CD4-positive, CD25-positive, alpha-beta regulatory T cell (primary cell): ENCODE measurements at regions not wholly inside any gene's neighbourhood (a gene's known extent, or its start where the extent isn't known, plus 50 kb on each side); places are given as distances from the start of the nearest gene placed in this dataset.

ENCODE experiments used
- ATAC-seq, 2 donors: fragments of 150-1000 bp; cut with Tn5 transposase; one replicate each; pipeline ENCODE4 v1.10.0; 2021; ENCODE audit warnings: low read depth in 2 of 2, moderate number of reproducible peaks in 2 of 2, moderate library complexity in 1 of 2
- DNase-seq, 3 donors: peaks; one replicate each; pipeline versions ENCODE4 v3.0.0 to v3.0.0-alpha.2; 2012 to 2022; ENCODE audit warnings: mixed read lengths in 1 of 3
- H3K27ac ChIP-seq: one replicate; pipeline ENCODE4 v1.7.0; 2013; ENCODE audit warnings: mild to moderate bottlenecking, low read length; ENCODE audit not compliant: insufficient read depth, poor library complexity, severe bottlenecking
- H3K27me3 ChIP-seq: one replicate; pipeline ENCODE4 v1.7.0; 2013; ENCODE audit warnings: low read length; ENCODE audit not compliant: control insufficient read depth, insufficient read depth
- H3K36me3 ChIP-seq: one replicate; pipeline ENCODE4 v1.7.0; 2013; ENCODE audit warnings: mild to moderate bottlenecking, low read length, moderate library complexity; ENCODE audit not compliant: control insufficient read depth, insufficient read depth
- H3K4me1 ChIP-seq: 2 replicates; pipeline ENCODE4 v1.7.0; 2013; ENCODE audit warnings: mild to moderate bottlenecking, low read length; ENCODE audit not compliant: insufficient read depth, control insufficient read depth, poor library complexity, severe bottlenecking
- H3K4me3 ChIP-seq: one replicate; pipeline ENCODE4 v1.7.0; 2013; ENCODE audit warnings: low read depth, mild to moderate bottlenecking, low read length, moderate library complexity
- H3K9me3 ChIP-seq, 2 experiments: 1 replicate in 1 of 2; 2 replicates in 1 of 2; pipeline ENCODE4 v1.7.0; 2013; ENCODE audit warnings: low read length in 2 of 2, mild to moderate bottlenecking in 1 of 2, moderate library complexity in 1 of 2; ENCODE audit not compliant: control insufficient read depth in 2 of 2
- H3K27ac Mint-ChIP-seq, 3 donors: one replicate each; pipeline ENCODE4 v1.8.0; 2020 to 2022; ENCODE audit warnings: mild to moderate bottlenecking in 3 of 3, mixed read lengths in 3 of 3, moderate library complexity in 2 of 3
- H3K27me3 Mint-ChIP-seq: one replicate; pipeline ENCODE4 v1.8.0; 2022; ENCODE audit warnings: mild to moderate bottlenecking, mixed read lengths
- H3K36me3 Mint-ChIP-seq: one replicate; pipeline ENCODE4 v1.8.0; 2020; ENCODE audit warnings: mixed read lengths
- H3K4me1 Mint-ChIP-seq, 4 donors: one replicate each; pipeline ENCODE4 v1.8.0; 2020 to 2022; ENCODE audit warnings: mixed read lengths in 4 of 4, mild to moderate bottlenecking in 1 of 4
- H3K4me3 Mint-ChIP-seq, 4 donors: one replicate each; pipeline ENCODE4 v1.8.0; 2020 to 2022; ENCODE audit warnings: mild to moderate bottlenecking in 4 of 4, mixed read lengths in 4 of 4, moderate library complexity in 3 of 4
- H3K9me3 Mint-ChIP-seq, 7 donors: one replicate each; pipeline ENCODE4 v1.8.0; 2020 to 2022; ENCODE audit warnings: mixed read lengths in 7 of 7, mild to moderate bottlenecking in 3 of 7, moderate library complexity in 2 of 7

DNA sequence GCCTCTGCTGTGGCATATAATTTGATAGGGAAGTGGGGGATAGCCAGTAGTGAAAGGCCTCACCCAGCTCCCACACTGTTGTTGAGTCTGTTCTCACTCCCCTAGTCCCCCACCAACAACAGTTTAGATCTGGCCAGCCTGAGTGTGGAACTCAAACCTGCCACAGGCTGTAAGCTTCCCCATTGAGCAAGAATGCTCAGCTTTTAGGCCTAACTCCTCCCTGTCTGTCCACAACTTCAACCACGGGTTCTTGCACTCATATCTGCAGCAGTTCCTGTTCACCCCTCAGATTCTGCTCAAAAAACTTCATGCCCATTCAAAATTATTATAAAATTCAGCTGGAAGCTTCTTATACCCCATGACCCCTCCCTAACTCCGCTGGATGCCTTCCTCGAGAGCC lies 975.1 kb downstream of the NSUN3 start:
- Mint-ChIP-seq H3K27me3 (no peaks in the 10 kb centered on the region), H3K27ac (no peak overlapping the region), H3K36me3 (no peaks in the 10 kb centered on the region), H3K9me3 (peaks cover 3 to 12% (median 8%) of the 10 kb centered on the region in 7 donors), H3K4me1 (no peaks in the 10 kb centered on the region), H3K4me3 (no peak overlapping the region)
- DNase-seq (no peak), ATAC-seq (no peak)
- no peaks in the 10 kb centered on the region for H3K27me3 ChIP-seq
- H3K4me1 ChIP-seq: no peaks in the 10 kb centered on the region
- no peak overlapping the region for H3K4me3 ChIP-seq
- H3K9me3 ChIP-seq: peaks cover 0 to 11% of the 10 kb centered on the region in 2 experiments
- H3K36me3 ChIP-seq: no peaks in the 10 kb centered on the region
- no peak overlapping the region for H3K27ac ChIP-seq

DNA sequence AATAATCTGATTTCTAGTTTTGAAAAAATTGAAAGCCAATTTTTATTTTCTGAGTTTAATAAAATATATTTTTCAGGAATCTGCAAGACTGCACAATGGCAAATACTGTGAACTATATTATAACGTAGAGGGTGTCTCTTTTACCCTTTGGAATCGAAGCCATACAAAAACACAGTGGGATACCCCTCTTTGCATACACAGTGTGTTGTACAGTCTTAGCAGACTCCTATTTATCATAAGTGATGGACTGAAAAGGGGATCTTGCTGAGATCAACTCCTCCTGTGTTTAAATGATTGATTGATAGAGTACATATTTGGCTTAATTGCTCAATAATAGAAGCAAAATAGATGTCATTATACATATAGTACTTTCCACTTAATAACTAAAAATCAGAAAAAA lies 981.2 kb downstream of the NSUN3 start:
- H3K36me3 ChIP-seq: no peaks in the 10 kb centered on the region
- no peak overlapping the region for H3K27ac Mint-ChIP-seq
- ATAC-seq: no peak

DNA sequence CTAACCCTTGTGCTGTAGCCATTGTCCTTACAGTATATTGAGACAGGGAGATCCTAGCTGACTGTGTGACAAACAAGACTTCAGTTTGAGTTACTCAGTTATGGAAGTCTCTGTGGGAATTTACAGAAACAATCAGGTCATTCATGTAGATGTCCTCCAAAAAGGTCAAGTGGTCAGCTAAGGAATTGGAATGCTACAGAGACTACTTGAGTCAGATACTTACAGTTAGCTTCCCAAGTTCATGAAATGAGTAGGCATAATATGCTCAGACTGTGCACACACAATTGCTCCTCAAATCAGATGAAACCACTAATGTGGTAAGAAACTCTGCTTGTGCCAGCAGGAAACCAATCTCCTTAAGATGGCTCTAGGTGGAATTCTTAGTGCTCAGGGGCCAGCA lies 985.7 kb downstream of the NSUN3 start:
- Mint-ChIP-seq H3K9me3 (peaks cover 0 to 16% (median 8%) of the 10 kb centered on the region in 7 donors), H3K4me3 (no peak overlapping the region), H3K27me3 (no peaks in the 10 kb centered on the region), H3K27ac (no peak overlapping the region), H3K4me1 (no peaks in the 10 kb centered on the region), H3K36me3 (no peaks in the 10 kb centered on the region)
- no peaks in the 10 kb centered on the region for H3K4me1 ChIP-seq
- no peaks in the 10 kb centered on the region for H3K27me3 ChIP-seq
- H3K27ac ChIP-seq: no peak overlapping the region
- no peaks in the 10 kb centered on the region for H3K36me3 ChIP-seq
- ATAC-seq (no peak), DNase-seq (no peak)
- no peak overlapping the region for H3K4me3 ChIP-seq
- no peaks in the 10 kb centered on the region for H3K9me3 ChIP-seq

More for the DNA sequence above, 981.2 kb downstream of the NSUN3 start:
- no peaks in the 10 kb centered on the region for H3K9me3 ChIP-seq
- no peaks in the 10 kb centered on the region for H3K27me3 Mint-ChIP-seq
- H3K36me3 Mint-ChIP-seq: no peaks in the 10 kb centered on the region
- H3K27ac ChIP-seq: no peak overlapping the region
- H3K4me1 ChIP-seq: no peaks in the 10 kb centered on the region
- no peaks in the 10 kb centered on the region for H3K4me1 Mint-ChIP-seq
- no peaks in the 10 kb centered on the region for H3K27me3 ChIP-seq
- no peak for DNase-seq
- no peak overlapping the region for H3K4me3 Mint-ChIP-seq
- H3K9me3 Mint-ChIP-seq: peaks cover 0 to 4% (median 2%) of the 10 kb centered on the region in 7 donors
- H3K4me3 ChIP-seq: no peak overlapping the region

DNA sequence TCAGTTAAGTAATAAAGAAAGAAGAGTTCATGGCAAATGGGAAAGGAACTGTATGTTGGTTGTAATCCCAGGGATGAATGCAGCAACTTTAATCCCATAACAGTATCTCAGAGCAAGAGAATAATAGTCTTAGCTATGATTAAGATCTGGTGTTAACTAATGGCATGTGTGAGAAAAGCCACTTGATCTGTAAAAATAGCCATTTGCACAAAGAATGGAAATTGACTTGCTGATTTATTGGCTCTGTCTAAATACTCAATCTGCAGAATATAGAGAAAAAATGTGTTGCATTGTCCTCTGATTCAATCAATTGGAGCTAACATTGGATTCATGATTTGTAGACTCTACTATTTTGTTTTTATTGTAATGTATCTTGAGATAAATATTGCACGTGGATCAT lies 987.0 kb downstream of the NSUN3 start:
- Histone ChIP-seq H3K27ac (no peak overlapping the region), H3K36me3 (no peaks in the 10 kb centered on the region), H3K9me3 (no peaks in the 10 kb centered on the region), H3K4me3 (no peak overlapping the region), H3K4me1 (no peaks in the 10 kb centered on the region), H3K27me3 (no peaks in the 10 kb centered on the region)
- Mint-ChIP-seq H3K4me3 (no peak overlapping the region), H3K36me3 (no peaks in the 10 kb centered on the region), H3K4me1 (no peaks in the 10 kb centered on the region), H3K27me3 (no peaks in the 10 kb centered on the region), H3K9me3 (peaks cover 0 to 17% (median 8%) of the 10 kb centered on the region in 7 donors), H3K27ac (no peak overlapping the region)
- no peak for ATAC-seq
- no peak for DNase-seq

DNA sequence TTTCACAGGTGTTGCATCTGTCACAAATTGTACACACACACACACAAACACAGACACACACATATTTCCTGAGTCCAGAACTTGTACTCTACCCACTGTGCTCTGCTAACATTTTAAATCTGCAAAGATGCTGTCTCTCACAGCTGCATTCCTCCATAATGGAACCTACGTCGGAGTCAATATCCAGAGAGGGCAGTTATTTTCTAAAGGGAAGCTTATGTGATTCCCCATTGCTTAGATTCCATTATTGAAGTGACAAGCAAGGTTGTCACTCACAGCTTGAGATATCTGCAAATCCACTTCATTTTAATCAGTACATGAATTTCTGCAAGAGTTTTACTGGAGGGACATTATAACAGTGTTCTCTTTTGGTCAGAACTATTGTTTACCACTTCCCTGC lies 992.4 kb downstream of the NSUN3 start:
- no peaks in the 10 kb centered on the region for H3K27me3 ChIP-seq
- no peaks in the 10 kb centered on the region for H3K36me3 ChIP-seq

DNA sequence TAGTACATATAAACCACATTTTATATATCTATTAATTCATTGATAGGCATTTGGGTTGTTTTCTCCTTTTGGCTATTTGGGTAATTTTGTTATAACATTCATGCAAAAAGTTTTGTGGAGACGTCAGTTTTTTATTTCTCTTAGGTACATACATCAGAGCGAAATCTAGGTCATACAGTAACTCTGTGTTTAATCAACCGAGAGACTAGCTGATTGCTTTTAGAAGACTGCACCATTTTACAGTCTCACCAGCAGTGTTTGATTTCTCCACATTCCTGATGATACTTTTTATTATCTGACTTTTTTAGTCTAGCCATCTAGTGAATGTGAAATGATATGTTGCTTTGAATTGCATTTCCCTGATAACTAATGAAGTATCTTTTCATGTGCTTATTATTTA lies 1019.3 kb downstream of the NSUN3 start:
- Mint-ChIP-seq H3K27me3 (no peaks in the 10 kb centered on the region), H3K27ac (no peak overlapping the region), H3K9me3 (peaks cover 0 to 14% (median 6%) of the 10 kb centered on the region in 7 donors), H3K4me1 (no peaks in the 10 kb centered on the region), H3K4me3 (no peak overlapping the region), H3K36me3 (no peaks in the 10 kb centered on the region)
- ATAC-seq: no peak
- Histone ChIP-seq H3K4me3 (no peak overlapping the region), H3K36me3 (no peaks in the 10 kb centered on the region), H3K27ac (no peak overlapping the region), H3K9me3 (no peaks in the 10 kb centered on the region), H3K4me1 (no peaks in the 10 kb centered on the region), H3K27me3 (no peaks in the 10 kb centered on the region)
- no peak for DNase-seq

More for the DNA sequence above, 992.4 kb downstream of the NSUN3 start:
- no peaks in the 10 kb centered on the region for H3K4me1 Mint-ChIP-seq
- H3K9me3 Mint-ChIP-seq: peaks cover 0 to 11% (median 4%) of the 10 kb centered on the region in 7 donors
- H3K27ac ChIP-seq: no peak overlapping the region
- H3K9me3 ChIP-seq: peaks cover 0 to 2% of the 10 kb centered on the region in 2 experiments
- H3K27ac Mint-ChIP-seq: no peak overlapping the region
- no peaks in the 10 kb centered on the region for H3K36me3 Mint-ChIP-seq
- no peak overlapping the region for H3K4me3 ChIP-seq
- H3K4me1 ChIP-seq: no peaks in the 10 kb centered on the region
- DNase-seq (no peak), ATAC-seq (no peak)
- no peak overlapping the region for H3K4me3 Mint-ChIP-seq
- no peaks in the 10 kb centered on the region for H3K27me3 Mint-ChIP-seq

DNA sequence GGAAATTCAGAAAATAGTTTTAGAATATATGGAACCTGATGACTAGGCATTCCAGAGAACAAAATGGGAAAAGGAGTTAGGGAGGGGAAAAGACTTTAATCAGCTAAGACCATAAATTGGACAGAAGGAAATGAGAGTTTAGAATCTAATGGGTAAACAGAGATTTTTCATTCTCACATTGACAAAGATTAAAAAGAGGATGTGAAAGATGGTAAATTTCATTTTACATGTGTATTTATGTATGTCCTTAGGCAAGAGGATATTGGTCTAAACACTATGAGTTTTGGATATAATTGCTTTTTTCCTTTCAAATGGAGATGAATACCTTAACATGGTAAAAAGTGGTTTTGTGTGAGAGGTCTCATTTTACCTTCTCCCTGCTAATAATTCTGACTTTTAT lies 1021.9 kb downstream of the NSUN3 start:
- Mint-ChIP-seq H3K4me1 (no peaks in the 10 kb centered on the region), H3K4me3 (no peak overlapping the region), H3K27ac (no peak overlapping the region), H3K36me3 (no peaks in the 10 kb centered on the region), H3K9me3 (peaks cover 0 to 23% (median 6%) of the 10 kb centered on the region in 7 donors), H3K27me3 (no peaks in the 10 kb centered on the region)
- H3K4me3 ChIP-seq: no peak overlapping the region
- DNase-seq (no peak), ATAC-seq (no peak)
- H3K9me3 ChIP-seq: no peaks in the 10 kb centered on the region
- H3K27ac ChIP-seq: no peak overlapping the region
- no peaks in the 10 kb centered on the region for H3K36me3 ChIP-seq
- H3K4me1 ChIP-seq: no peaks in the 10 kb centered on the region
- no peaks in the 10 kb centered on the region for H3K27me3 ChIP-seq

DNA sequence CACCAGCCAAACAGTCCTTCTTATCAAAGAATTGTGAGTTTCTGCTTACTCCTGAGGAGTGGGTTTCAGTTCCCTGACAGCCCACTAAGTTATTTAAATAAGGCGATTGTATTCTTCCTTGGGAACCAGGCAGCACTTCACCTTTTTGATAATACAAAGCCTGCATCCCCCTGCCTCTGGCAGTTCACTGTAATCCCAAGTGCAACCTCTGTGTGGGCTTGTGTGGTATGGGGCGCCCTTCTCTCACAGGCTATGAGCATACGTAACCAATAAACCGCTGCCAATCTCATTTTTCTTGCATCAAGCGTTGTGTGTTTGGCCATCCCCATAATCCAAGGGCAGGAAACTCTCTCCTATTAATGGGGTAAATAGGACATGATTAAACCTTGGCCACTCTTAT lies 1025.6 kb downstream of the NSUN3 start:
- H3K27me3 ChIP-seq: no peaks in the 10 kb centered on the region
- no peaks in the 10 kb centered on the region for H3K4me1 Mint-ChIP-seq
- no peak overlapping the region for H3K4me3 Mint-ChIP-seq
- H3K36me3 Mint-ChIP-seq: no peaks in the 10 kb centered on the region
- DNase-seq: no peak
- peaks cover 4 to 7% of the 10 kb centered on the region in 2 experiments for H3K9me3 ChIP-seq
- no peak overlapping the region for H3K27ac Mint-ChIP-seq
- no peak for ATAC-seq
- no peak overlapping the region for H3K27ac ChIP-seq
- H3K9me3 Mint-ChIP-seq: peaks cover 4 to 28% (median 6%) of the 10 kb centered on the region in 7 donors
- H3K36me3 ChIP-seq: no peaks in the 10 kb centered on the region
- H3K4me1 ChIP-seq: no peaks in the 10 kb centered on the region
- H3K27me3 Mint-ChIP-seq: no peaks in the 10 kb centered on the region
- no peak overlapping the region for H3K4me3 ChIP-seq
